Uterus (tissue), 2 donors: ENCODE measurements at regions not wholly inside any gene's neighbourhood (a gene's known extent, or its start where the extent isn't known, plus 50 kb on each side); places are given as distances from the start of the nearest gene placed in this dataset.

Experiments
- CTCF ChIP-seq, 4 experiments: fragments of 200-600 bp in 2 of 4; fragments of 450-650 bp in 2 of 4; sonication (generic) in 2 of 4; IDR thresholded peaks; one replicate each; pipeline ENCODE4 v1.5.1; 2016 to 2019; ENCODE audit warnings: antibody characterized with exemption in 4 of 4, mild to moderate bottlenecking in 2 of 4, moderate library complexity in 1 of 4
- POLR2A ChIP-seq, 2 donors: fragments of 450-650 bp; IDR thresholded peaks; one replicate each; pipeline ENCODE4 v1.6.1; 2016; ENCODE audit warnings: antibody characterized with exemption in 2 of 2, mild to moderate bottlenecking in 1 of 2, moderate library complexity in 1 of 2

GRCh38 chr7:3197567-3198213 lies 103.4 kb upstream of the SDK1 start:
- no peak for TF ChIP-seq CTCF (IDR thresholded peaks at IDR 0.05)
- TF ChIP-seq POLR2A (IDR thresholded peaks at IDR 0.05): no peak
